Thyroid gland (tissue), 4 donors: ENCODE measurements at regions not wholly inside any gene's neighbourhood (a gene's known extent, or its start where the extent isn't known, plus 50 kb on each side); places are given as distances from the start of the nearest gene placed in this dataset.

Experiments used
- DNase-seq, 2 donors: peaks; one replicate each; pipeline ENCODE4 v3.0.0-alpha.2; 2019
- H3K27ac ChIP-seq, 3 donors: fragments of 200-600 bp; sonication (generic); 1 replicate in 2 of 3; 2 replicates in 1 of 3; pipeline ENCODE4 v1.5.1; 2016 to 2019; ENCODE audit warnings: mild to moderate bottlenecking in 1 of 3, moderate library complexity in 1 of 3
- H3K27me3 ChIP-seq: fragments of 200-600 bp; sonication (generic); one replicate; pipeline ENCODE4 v1.5.1; 2019
- H3K36me3 ChIP-seq, 2 donors: fragments of 200-600 bp; sonication (generic); one replicate each; pipeline ENCODE4 v1.5.1; 2016 to 2019
- H3K4me1 ChIP-seq, 2 donors: fragments of 200-600 bp; sonication (generic); one replicate each; pipeline ENCODE4 v1.5.1; 2017 to 2019
- H3K4me3 ChIP-seq, 3 donors: fragments of 200-600 bp; sonication (generic); replicated peaks in 1 of 3; 1 replicate in 2 of 3; 2 replicates in 1 of 3; pipeline ENCODE4 v1.5.1; 2016; ENCODE audit warnings: mild to moderate bottlenecking in 1 of 3
- H3K9me3 ChIP-seq: fragments of 200-600 bp; sonication (generic); one replicate; pipeline ENCODE4 v1.5.1; 2017
- POLR2A ChIP-seq, 2 donors: fragments of 450-650 bp; IDR thresholded peaks; one replicate each; pipeline ENCODE4 v1.6.1; 2017; ENCODE audit warnings: antibody characterized with exemption in 2 of 2, mild to moderate bottlenecking in 2 of 2, moderate library complexity in 1 of 2
- WGBS, 2 donors: methylation state at CpG; one replicate each; pipeline ENCODE4 v1.1.5; 2017; 5-methylcytosine and 5-hydroxymethylcytosine counted together
- intact Hi-C: fragments of 100-400 bp; cut with DNase I; formaldehyde crosslinking; loops from one replicate; pipeline ENCODE4 v1.15.1; 2023
- TF ChIP-seq, protein P1 (sequence below), 6 experiments: fragments of 200-600 bp in 3 of 6; fragments of 450-650 bp in 3 of 6; sonication (generic) in 3 of 6; IDR thresholded peaks; one replicate each; pipeline ENCODE4 v1.5.1; 2016 to 2019; ENCODE audit warnings: antibody characterized with exemption in 6 of 6, mild to moderate bottlenecking in 2 of 6, inconsistent platforms in 1 of 6, moderate library complexity in 1 of 6

DNA sequence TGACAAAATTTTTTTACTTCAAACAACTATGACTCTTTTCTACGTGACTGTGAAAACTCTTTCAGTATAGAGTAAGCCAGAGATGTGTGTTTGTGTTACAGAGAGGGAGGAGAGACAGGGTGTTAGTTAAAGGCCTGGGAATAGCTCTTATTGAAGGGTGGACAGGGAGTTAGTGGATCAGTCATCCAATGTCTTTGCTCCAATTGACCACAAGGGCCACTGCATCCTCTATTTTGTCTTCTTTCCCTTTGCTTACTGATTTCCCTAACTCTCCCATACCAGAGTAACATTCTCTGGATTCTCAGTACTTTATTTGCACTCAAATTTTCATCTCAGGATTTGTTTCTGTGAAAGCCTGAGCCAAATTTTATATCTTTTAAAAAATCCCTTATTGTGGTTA lies 920.3 kb downstream of the CDH18 start:
- no peaks in the 10 kb centered on the region for H3K4me1 ChIP-seq
- DNase-seq = no peak
- no peaks in the 10 kb centered on the region for H3K9me3 ChIP-seq
- H3K27me3 ChIP-seq = no peaks in the 10 kb centered on the region
- H3K4me3 ChIP-seq = no peak overlapping the region
- H3K27ac ChIP-seq = no peak overlapping the region
- TF ChIP-seq, protein P1, sequence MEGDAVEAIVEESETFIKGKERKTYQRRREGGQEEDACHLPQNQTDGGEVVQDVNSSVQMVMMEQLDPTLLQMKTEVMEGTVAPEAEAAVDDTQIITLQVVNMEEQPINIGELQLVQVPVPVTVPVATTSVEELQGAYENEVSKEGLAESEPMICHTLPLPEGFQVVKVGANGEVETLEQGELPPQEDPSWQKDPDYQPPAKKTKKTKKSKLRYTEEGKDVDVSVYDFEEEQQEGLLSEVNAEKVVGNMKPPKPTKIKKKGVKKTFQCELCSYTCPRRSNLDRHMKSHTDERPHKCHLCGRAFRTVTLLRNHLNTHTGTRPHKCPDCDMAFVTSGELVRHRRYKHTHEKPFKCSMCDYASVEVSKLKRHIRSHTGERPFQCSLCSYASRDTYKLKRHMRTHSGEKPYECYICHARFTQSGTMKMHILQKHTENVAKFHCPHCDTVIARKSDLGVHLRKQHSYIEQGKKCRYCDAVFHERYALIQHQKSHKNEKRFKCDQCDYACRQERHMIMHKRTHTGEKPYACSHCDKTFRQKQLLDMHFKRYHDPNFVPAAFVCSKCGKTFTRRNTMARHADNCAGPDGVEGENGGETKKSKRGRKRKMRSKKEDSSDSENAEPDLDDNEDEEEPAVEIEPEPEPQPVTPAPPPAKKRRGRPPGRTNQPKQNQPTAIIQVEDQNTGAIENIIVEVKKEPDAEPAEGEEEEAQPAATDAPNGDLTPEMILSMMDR (IDR thresholded peaks at IDR 0.05) = no peak
- no peak for TF ChIP-seq POLR2A (IDR thresholded peaks at IDR 0.05)
- WGBS, 2 donors = 40 to 47% methylated on average over 1 of the region's 1 CpG
- intact Hi-C loops = no loop called here
- no peaks in the 10 kb centered on the region for H3K36me3 ChIP-seq

DNA sequence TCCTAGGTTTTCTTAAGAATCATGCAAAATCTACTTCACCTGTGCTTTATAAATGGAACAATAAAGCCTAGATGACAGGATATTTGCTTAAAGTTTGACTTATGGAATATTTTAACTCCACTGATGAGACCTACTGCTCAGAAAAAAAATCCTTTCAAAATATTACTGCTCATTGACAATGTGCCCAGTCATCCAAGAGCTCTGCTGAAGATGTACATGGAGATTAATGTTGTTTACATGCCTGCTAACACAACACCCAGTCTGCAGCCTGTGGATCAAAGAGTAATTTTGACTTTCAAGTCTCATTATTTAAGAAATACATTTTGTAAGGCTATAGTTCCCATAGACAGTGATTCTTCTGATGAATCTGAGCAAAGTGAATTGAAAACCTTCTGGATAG lies 889.6 kb downstream of the CDH18 start:
- DNase-seq = no peak
- TF ChIP-seq POLR2A (IDR thresholded peaks at IDR 0.05) = no peak
- TF ChIP-seq, protein P1 (IDR thresholded peaks at IDR 0.05) = no peak
- intact Hi-C loops = no loop called here
- Histone ChIP-seq H3K4me1 (no peaks in the 10 kb centered on the region), H3K9me3 (no peaks in the 10 kb centered on the region), H3K27me3 (no peaks in the 10 kb centered on the region), H3K36me3 (no peaks in the 10 kb centered on the region), H3K27ac (no peak overlapping the region), H3K4me3 (no peak overlapping the region)

DNA sequence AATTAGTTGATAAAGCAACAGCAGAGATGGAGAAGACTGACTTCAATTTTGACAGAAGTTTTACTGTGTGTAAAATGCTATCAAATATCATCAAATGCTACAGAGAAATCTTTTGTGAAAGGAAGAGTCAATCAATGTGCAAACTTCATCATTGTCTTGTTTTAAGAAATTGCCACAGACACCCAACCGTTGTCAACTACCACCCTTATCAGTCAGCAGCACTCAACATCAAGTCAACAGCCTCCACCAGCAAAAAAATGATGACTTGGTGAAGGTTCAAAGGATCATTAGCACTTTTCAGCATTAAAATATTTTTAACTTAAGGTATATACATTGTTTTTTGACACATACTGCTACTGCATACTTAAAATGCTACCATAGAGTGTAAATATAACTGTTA lies 888.8 kb downstream of the CDH18 start:
- no peaks in the 10 kb centered on the region for H3K36me3 ChIP-seq
- 78 to 86% methylated on average over 1 of the region's 1 CpG for WGBS, 2 donors
- no peak overlapping the region for H3K27ac ChIP-seq
- no peaks in the 10 kb centered on the region for H3K4me1 ChIP-seq
- no peak overlapping the region for H3K4me3 ChIP-seq
- TF ChIP-seq POLR2A (IDR thresholded peaks at IDR 0.05) = no peak
- TF ChIP-seq, protein P1 (IDR thresholded peaks at IDR 0.05) = no peak
- H3K27me3 ChIP-seq = no peaks in the 10 kb centered on the region
- no peak for DNase-seq
- intact Hi-C loops = no loop called here
- no peaks in the 10 kb centered on the region for H3K9me3 ChIP-seq

DNA sequence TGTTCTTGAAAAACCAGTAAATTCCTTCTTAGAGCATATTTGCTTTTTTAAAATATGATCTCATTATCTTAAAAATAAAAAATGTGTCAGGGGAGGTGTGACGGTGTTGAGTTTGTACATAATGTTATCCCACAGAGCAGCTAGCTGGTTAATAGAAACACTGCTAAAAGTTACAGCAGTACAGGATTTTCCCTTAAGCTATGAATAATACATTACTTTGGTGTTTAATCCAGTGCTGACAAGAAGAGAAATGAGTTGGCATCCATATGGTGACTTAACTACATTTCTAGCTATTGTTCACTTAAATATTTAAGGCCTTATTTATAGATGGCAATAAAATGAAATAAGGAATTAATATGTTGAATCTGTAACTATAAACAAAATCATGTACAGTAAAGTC lies 883.1 kb downstream of the CDH18 start:
- Histone ChIP-seq H3K36me3 (no peaks in the 10 kb centered on the region), H3K4me1 (no peaks in the 10 kb centered on the region), H3K9me3 (no peaks in the 10 kb centered on the region), H3K27me3 (no peaks in the 10 kb centered on the region), H3K27ac (no peak overlapping the region), H3K4me3 (no peak overlapping the region)
- TF ChIP-seq, protein P1 (IDR thresholded peaks at IDR 0.05) = no peak
- no peak for TF ChIP-seq POLR2A (IDR thresholded peaks at IDR 0.05)
- 82 to 89% methylated on average over 1 of the region's 1 CpG for WGBS, 2 donors
- DNase-seq = no peak
- intact Hi-C loops = no loop called here

DNA sequence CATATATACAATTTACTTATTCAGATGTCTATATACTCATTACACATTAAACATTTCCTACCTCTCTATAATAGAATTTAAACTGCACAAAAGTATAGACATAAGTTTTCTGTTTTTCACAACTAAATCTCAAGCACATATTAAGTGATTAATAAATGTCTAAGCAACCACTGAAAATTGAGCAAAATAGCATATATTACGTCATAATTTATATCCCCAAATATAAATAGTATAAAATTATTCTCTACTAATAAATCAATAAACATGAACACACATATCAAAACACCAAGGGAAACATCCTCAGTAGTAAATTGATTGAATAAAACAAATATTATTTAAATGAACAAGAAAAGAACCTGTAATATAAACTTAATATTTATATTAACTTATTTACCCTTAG lies 865.1 kb downstream of the CDH18 start:
- Histone ChIP-seq H3K36me3 (no peaks in the 10 kb centered on the region), H3K9me3 (peaks cover 4% of the 10 kb centered on the region), H3K4me1 (no peaks in the 10 kb centered on the region), H3K4me3 (no peak overlapping the region), H3K27me3 (no peaks in the 10 kb centered on the region), H3K27ac (no peak overlapping the region)
- no peak for DNase-seq
- no peak for TF ChIP-seq POLR2A (IDR thresholded peaks at IDR 0.05)
- TF ChIP-seq, protein P1 (IDR thresholded peaks at IDR 0.05) = no peak
- intact Hi-C loops = no loop called here
- WGBS, 2 donors = 74 to 91% methylated on average over 1 of the region's 1 CpG
